ENCODE measurements at regions not wholly inside any gene's neighbourhood (a gene's known extent, or its start where the extent isn't known, plus 50 kb on each side); places are given as distances from the start of the nearest gene placed in this dataset.

DNA sequence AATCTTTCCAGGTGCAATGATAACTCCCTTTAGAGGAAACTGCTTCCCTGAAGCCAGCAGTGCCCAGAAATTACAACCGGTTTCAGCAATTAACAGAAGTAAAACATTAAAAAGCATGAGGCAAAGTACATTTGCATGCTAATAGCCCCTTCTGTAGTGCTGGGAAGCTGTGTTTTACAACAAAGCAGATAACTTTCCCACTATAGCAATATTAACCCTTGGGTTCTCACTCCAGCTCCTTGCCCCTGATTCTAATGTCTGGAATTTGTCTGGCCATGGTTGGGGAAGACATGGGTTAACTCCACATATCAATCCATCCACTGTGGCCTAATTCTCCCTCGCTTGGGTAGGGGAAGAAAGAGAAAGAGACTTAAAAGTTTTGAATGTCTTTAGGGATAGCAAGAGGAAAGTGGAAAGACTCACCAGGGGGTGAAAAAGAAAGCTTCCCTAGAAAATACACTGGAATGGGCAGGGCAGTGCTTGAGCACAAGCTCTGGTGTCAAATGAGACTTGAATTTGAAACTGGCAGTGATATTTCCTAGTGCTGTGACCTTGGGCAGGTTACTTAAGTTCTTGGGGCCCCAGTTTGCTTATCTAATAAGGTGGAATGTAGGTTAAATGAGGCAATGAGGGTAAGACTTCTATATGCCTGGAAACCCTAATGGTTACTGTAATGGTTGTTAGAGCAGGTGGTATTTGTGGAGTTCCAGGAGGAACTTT lies 102.0 kb downstream of the SOX9 start:
- FAIRE-seq (no peak), DNase-seq (ENCODE audit: insufficient read length, low spot score) (no peak)
- no peak for TF ChIP-seq CTCF (IDR thresholded peaks at IDR 0.05; ENCODE audit: insufficient read depth, missing control alignments)

GRCh38 chr17:72223866-72224291 lies 103.1 kb downstream of the SOX9 start:
- DNase-seq (ENCODE audit: insufficient read length, low spot score) (no peak), FAIRE-seq (no peak)

GRCh38 chr17:72226322-72226721 lies 105.5 kb downstream of the SOX9 start:
- DNase-seq (ENCODE audit: insufficient read length, low spot score) (no peak), FAIRE-seq (no peak)
- TF ChIP-seq CTCF (IDR thresholded peaks at IDR 0.05; ENCODE audit: insufficient read depth, missing control alignments) = no peak

More at GRCh38 chr17:72223866-72224291, 103.1 kb downstream of the SOX9 start:
- TF ChIP-seq CTCF (IDR thresholded peaks at IDR 0.05; ENCODE audit: insufficient read depth, missing control alignments) = no peak

- FAIRE-seq = no peak
- no peak for DNase-seq (ENCODE audit: insufficient read length, low spot score)
- TF ChIP-seq CTCF (IDR thresholded peaks at IDR 0.05; ENCODE audit: insufficient read depth, missing control alignments) = no peak
Measured at GRCh38 chr17:72233986-72234385, 113.2 kb downstream of the SOX9 start.

- FAIRE-seq (no peak), DNase-seq (ENCODE audit: insufficient read length, low spot score) (no peak)
- TF ChIP-seq CTCF (IDR thresholded peaks at IDR 0.05; ENCODE audit: insufficient read depth, missing control alignments) = no peak
Measured at GRCh38 chr17:72234985-72235384, 114.2 kb downstream of the SOX9 start.

DNA sequence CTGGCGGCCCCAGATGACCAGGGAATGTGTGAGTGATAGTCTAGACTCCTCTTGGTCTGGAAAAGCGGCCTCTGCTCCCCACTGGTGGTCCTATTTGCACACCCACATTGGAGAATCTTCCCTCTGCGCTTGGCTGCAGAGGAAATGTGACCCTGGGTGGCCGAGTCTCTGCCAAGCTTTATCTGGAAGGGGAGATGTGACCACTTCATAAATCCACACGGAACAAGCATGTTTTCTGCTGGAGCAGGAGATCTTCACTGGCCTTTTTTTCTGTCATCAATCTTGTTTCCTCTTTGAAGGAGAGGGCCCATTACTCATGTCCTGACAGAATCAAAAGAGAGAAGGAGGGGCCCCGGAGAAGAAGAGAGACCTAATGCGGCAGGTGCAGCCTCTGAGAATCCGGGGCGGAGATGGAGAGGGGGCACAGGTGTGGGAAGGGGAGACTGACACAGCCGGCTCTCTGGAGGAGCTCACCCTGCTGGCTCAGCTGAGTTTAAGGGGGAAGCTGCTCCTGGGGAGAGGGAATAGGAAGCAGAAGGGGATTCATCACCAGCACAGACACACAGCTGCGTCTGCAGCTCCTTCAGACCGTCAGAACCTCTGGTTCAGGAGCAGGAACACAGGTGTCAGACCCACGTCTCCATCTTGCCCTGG lies 116.3 kb downstream of the SOX9 start:
- TF ChIP-seq CTCF (IDR thresholded peaks at IDR 0.05; ENCODE audit: insufficient read depth, missing control alignments) = no peak
- FAIRE-seq = no peak
- DNase-seq (ENCODE audit: insufficient read length, low spot score) = no peak

DNA sequence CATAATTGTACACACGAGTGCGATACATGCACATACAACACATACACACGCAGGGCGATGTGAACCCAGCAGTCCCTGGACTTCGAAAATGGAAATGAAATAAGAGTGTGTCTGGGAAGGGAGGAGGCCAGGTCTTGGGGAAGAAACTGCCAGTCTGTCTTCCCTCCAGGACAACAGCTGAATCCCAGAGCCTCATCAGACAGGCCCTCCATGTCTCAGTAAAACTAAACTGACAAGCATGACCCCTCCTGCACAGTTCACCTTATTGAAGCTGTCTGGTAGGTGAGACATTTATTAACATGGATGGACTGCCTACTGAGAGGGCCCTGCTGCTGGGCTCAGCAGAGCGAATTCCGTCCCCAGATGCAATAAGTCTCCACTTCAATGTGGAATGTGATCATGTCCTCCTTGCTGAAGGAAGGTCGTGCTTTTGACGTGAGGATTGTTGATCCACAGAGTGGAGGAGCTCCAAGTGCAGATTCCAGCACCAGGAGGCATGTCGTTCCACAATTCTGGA lies 117.4 kb downstream of the SOX9 start:
- DNase-seq (ENCODE audit: insufficient read length, low spot score) = no peak
- no peak for TF ChIP-seq CTCF (IDR thresholded peaks at IDR 0.05; ENCODE audit: insufficient read depth, missing control alignments)
- FAIRE-seq = no peak
